Kidney tubule cell (primary cell): ENCODE measurements at regions not wholly inside any gene's neighbourhood (a gene's known extent, or its start where the extent isn't known, plus 50 kb on each side); places are given as distances from the start of the nearest gene placed in this dataset.

Experiments
- DNase-seq: peaks from one replicate; pipeline ENCODE4 v3.0.0-alpha.2; 2018; ENCODE audit warnings: low spot score

DNA sequence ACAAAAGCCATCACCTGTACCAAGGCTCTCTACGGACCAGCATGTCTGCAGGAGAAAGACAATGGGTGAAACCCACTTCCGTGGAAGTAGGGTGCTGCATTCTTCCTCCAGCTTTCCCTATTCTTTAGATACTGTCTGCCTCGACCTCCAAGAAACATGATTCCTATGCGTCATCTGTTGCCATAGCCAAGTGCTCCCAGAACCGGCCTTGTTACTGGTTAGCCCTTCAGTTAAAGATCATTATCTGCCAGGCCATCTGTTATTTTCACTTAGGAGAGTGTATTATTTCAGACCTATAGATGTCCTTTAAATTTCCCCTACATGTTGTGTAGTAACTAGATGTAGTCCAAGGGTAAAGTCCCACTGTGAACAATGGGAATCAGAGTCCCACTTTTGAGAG, 89.0 kb upstream of the KIAA1217 start:
- DNase-seq: no peak

DNA sequence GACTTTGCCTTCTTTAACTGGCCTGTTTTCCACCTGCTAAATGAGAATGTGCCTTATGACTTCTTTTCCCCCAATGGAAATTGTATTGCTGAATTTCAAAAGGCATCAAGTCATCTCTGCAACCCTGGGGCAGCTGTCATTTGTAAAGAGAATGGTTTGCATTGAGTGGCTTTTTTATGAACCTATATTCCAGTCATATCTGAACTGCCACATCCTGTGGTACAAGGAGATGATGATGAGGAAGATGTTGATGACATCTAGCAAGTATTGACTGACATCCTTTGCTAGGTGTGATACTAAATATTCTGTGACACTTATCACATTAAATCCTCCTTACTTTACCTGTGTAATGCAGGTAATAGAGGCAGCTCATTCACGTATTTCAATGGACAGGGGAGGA, 88.3 kb upstream of the KIAA1217 start:
- DNase-seq: no peak

DNA sequence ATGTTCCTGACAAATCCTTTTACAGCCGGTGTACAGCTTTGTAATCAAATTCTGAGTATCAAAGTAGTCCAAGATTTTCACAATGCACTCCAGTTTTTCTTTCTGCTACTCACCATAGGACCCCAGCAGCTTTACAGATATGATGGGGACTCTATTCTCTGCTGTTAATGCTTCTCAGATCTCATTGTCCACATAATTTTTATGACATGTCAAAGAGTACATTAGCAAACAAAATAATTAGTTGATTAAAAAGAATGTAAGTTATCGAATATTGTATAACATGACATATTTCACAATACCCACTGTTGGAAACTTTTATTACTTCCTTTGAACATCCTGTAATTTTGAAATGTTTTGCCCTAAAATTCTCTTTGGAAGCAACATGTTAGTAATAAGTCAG, 81.4 kb upstream of the KIAA1217 start:
- DNase-seq: no peak

DNA sequence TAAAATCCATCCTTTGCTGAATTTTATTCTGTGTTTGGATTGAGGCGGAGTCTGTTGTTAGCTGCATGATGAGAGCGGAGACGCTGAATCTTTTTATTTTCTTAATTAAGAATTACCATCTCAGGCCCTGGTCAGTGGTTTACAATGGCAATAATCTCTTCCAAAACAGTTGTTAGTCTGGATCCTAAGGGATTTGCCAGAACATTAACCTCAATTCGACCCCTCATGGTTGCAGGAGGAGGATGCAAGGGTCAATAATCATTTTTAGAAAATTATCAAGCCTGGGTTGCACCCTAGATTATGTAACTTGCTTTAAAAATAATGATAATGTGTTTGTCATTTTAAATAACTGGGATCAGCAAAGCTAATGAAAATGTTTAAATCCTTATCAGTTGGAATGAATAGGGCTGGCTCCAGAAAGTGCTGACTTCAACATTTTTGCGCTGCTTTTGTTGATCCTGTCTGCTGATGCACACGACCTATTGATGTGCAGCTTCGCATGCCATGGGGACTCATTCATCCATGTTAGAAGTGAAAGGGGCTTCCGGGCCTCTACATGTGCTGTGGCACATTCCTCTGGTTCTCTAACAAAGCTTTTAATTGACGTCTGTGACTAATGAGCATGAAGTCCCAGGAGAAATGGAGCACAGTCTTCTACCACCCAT, 80.7 kb upstream of the KIAA1217 start:
- peak; percentile 38 for DNase-seq

DNA sequence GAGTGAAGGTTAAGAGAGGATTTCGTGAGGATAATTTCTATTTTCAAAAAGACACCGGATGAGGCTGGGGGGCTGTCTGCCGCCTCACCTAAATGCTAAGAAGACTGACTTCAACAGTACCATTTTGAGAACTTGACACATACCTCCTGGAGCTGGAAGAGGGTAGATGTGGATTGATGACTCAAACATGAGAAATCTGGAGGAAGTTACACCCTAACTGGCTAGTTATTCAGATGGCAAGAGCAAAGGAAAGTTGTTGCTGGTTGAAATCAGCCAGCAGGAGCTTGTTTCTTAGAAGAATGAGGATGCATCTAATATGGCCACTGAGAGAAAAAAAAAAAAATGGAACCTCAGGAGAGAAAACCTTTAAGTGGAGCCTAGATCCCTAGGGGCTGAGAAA, 76.2 kb upstream of the KIAA1217 start:
- DNase-seq: peak; percentile 80

DNA sequence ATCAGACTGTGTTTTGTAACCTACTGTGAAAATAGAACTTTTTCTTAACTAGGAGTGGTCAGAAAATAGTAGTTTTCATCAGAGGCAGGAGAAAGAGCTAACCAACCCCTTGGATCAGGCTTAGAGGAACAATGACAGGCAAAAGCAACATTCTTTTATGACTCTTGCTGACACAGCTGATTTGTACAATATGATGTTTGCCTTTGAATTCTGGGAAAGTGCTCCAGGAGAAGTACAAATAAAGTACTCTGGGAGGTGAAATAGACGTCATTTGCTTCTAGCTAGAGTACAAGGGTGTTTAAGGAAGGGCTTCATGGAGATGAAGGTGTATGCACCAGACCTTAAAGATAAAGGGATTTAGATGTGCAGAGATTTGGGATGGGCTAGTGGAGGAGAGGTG, 75.1 kb upstream of the KIAA1217 start:
- DNase-seq: no peak

DNA sequence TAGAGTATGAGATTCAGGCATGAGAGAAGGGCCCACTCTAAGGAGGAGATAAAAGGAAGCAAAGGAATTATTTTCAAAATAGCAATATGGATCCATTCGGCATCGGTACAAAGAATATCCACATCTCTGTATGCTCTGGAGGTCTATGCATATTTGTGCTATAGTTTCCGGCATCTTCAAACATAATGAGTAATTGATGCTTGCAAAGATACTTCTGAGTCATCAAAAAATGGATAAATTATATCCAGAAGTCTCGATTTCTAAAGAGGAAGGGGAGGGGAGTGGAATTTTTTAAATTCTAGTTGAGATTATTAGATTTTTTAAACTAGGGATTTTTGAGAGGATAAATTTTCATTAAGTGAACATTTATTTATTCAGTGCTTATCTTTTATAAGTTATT, 72.9 kb upstream of the KIAA1217 start:
- no peak for DNase-seq

DNA sequence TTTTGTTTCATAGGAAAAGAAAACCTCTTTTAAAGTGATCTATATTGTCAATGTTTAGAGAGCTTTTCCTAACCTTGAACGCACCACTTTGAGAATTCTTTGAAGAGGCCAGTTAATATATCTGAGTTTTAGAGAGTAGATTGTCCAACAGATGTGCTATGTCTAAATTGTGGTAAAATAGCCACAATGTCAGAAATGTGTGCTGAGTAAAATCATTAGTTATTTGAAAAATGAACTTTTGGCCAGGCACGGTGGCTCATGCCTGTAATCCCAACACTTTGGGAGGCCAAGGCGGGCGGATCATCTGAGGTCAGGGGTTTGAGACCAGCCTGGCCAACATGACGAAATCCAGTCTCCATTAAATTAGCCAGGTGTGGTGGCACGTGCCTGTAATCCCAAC, 61.6 kb upstream of the KIAA1217 start:
- no peak for DNase-seq

DNA sequence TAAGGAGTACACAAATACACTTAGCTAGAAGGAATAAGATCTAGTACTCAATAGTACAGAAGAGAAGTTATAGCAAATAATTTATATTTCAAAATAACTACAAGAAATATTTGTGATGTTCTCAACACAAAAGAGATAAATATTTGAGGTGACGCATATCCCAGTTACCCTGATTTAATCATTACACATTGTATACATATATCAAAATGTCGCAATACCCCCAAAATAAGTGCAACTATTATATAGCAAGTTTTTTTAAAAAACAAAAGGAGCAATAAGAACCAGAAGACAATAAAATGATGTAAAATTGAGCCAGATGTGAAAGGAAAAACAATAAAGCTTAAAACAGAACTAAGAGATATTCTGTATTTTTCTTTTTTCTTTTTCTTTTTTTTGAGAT, 59.3 kb upstream of the KIAA1217 start:
- no peak for DNase-seq

DNA sequence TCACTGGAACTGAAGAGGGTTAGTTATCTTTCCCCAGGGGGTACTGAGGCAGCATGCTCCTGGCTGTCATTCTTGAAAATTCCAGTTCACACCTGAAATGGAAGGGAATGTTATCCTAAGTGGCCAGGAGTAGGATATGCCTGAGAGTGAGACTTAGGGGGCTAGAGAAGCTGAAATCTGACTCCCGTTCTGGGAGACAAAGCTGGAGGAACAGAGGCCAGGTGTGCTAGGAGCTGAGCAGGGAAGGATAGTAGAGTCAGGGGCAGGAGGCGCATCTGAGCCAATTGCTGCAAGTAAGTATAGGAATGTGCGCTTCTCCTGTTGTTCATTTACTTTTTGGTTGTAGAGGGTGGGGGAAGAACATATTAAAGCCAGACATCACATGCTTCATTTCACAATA, 58.1 kb upstream of the KIAA1217 start:
- DNase-seq: no peak

DNA sequence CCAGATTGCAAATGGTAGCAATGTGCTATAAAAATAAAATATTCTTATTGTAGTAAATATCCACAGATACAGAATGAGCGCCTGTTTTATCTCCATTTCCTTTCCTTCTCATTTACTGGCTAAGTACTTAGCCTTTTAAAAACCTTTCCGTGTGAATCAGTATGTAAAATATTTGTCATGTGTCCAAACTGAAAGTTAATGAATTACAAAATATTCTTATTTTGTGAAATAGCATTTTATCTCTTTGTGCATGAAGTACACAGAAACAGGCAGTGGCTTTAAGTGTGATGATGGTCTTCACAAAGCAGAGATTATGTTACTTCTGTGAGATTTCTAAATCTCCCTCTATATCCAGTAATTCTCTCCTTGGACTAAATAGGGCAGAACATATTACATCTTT, 56.7 kb upstream of the KIAA1217 start:
- DNase-seq: peak; percentile 36

DNA sequence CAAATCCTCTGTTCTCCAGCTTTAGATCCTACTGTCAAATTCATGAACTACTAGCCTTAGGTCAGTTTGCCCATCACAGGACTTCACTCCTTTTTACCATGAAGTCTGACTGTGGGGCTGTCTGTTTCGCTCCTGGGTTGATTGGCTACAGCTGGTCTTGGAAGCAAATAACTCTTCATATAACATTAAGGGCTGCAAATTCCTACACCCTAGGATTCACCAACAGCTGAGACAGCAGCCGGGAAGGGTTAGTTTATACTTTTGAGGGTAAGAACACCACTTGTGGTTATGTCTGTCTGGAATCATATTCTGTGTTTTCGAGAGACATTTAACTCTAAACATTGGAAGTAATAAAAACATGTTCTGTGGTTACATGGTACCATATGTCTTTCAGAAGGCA, 55.9 kb upstream of the KIAA1217 start:
- no peak for DNase-seq

DNA sequence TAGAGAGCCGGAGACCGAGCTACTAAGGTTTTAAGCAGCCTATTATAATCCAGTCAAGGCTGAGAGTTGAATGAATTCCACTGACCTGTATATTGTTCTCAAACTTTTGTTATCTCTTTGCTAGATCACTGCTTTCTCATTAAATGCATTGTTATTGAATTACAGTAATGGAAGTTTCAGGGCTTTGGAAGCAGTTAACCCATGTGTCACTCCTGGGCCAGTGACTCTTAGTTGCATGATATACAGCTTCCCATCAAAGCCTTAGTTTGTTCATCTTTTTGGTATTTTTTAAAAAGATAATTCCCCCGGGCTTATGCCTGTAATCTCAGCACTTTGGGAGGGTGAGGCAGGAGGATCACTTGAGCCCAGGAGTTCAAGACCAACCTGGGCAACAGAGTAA, 55.4 kb upstream of the KIAA1217 start:
- no peak for DNase-seq

DNA sequence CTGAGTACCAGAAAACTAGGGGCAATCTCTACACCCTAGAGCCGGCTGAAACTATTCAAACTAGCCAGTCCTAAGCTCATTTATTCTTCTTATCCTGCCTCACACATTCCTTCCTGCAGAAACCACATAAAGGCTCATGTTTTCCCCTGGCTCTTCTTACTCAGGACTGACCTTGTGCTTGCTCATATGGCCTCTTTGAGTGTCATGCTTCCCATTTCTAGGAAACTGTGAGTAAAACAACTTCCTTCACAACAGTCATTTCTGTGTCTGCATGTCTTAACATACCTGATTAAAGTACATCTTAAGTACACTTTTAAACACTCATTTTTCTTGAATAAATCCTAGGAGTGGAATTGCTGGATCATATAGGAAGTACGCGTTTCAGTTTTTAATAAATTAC, 52.3 kb upstream of the KIAA1217 start:
- DNase-seq: peak; percentile 73

DNA sequence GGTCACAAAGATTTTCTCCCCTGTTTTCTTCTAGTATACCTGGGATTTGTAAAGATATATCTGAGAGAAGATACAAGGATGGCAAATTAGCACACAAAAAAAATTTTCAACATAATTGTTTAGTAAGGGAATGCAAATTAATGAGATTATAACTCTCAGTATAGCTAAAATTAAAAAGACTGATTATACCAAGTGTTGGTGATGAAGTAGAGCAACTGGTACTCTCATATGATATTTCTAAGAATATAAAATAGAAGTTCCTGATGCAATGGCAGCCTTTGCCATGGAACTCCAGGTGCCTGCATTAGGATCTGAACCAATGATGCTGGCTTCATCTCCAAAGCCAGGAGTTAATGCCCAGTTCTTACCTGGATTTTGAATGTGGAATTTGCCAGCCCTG, 51.4 kb upstream of the KIAA1217 start:
- no peak for DNase-seq
